GM12891 (cell line): ENCODE measurements at regions not wholly inside any gene's neighbourhood (a gene's known extent, or its start where the extent isn't known, plus 50 kb on each side); places are given as distances from the start of the nearest gene placed in this dataset.

Experiments used
- DNase-seq: peaks from one replicate; pipeline ENCODE4 v3.0.0; 2011; ENCODE audit warnings: low spot score; ENCODE audit not compliant: insufficient read length
- FAIRE-seq: peaks from 2 replicates; lab custom pipeline; 2011; peaks lifted over from hg19 to GRCh38; lab: Jason Lieb, UNC
- PAX5 ChIP-seq: IDR thresholded peaks from 2 replicates; pipeline ENCODE4 v1.6.1; 2011; ENCODE audit warnings: low read length, moderate library complexity, mild to moderate bottlenecking; ENCODE audit not compliant: insufficient read depth, severe bottlenecking
- POLR2A ChIP-seq: IDR thresholded peaks from 2 replicates; pipeline ENCODE4 v1.6.1; 2011; ENCODE audit warnings: low read depth, low read length, control low read depth
- POLR2AphosphoS5 ChIP-seq: IDR thresholded peaks from 2 replicates; pipeline ENCODE4 v1.6.1; 2011; ENCODE audit warnings: low read depth, low read length, control low read depth
- POU2F2 ChIP-seq: IDR thresholded peaks from 2 replicates; pipeline ENCODE4 v1.6.1; 2011; ENCODE audit warnings: low read depth, mild to moderate bottlenecking, control low read depth, low read length, moderate library complexity
- SPI1 ChIP-seq: IDR thresholded peaks from 2 replicates; pipeline ENCODE4 v1.6.1; 2011; ENCODE audit warnings: low read depth, low read length, control low read depth
- TAF1 ChIP-seq: IDR thresholded peaks from 2 replicates; pipeline ENCODE4 v1.6.1; 2011; ENCODE audit warnings: low read depth, low read length, control low read depth

GRCh38 chr10:71072131-71072822 lies 140.1 kb upstream of the UNC5B start:
- TF ChIP-seq POU2F2 (no peak), TAF1 (no peak), SPI1 (no peak), POLR2A (no peak), PAX5 (no peak), POLR2AphosphoS5 (no peak)
- DNase-seq, result no peak
- no peak for FAIRE-seq

GRCh38 chr10:71072823-71073210 lies 139.6 kb upstream of the UNC5B start:
- no peak for DNase-seq
- no peak for TF ChIP-seq POLR2A
- TF ChIP-seq TAF1, result no peak
- FAIRE-seq, result no peak

DNA sequence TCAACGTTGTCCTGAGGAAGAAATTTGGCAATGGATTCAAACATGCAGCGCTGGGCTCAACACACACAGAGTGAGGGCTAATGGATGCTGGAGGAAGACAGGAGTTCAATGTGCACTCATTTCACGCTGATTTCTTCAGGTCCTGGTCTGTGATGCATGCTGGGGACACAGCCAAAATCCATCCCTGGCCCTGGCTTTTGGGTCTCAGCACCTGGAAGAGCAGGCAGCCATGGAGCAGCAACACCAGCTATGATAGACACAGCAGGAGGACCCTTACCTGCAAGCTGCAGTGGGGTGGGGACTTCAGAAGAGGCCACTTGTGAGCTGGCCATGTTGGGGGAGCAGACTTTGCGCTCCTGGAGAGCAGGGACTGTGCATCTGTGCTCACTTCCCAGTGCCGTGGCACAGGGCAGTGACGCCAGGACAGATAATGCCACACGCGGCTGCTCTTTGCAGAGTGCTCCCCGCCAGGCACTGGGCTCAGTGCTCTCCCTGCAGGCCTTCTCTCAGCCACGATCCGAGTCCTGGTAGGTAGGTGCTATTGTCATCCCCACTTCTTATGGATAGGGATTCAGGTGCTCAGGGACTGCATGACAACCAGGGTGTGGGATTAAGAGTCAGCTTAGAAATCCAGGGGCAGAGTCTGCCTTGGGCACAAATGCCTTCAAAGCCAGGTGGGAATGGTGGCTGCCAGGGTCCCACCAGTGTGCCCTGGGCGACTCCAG lies 138.8 kb upstream of the UNC5B start:
- no peak for FAIRE-seq
- no peak for TF ChIP-seq TAF1
- no peak for DNase-seq

GRCh38 chr10:71074176-71074755 lies 138.1 kb upstream of the UNC5B start:
- FAIRE-seq, result no peak
- TF ChIP-seq POU2F2 (no peak), POLR2A (no peak), TAF1 (no peak), POLR2AphosphoS5 (no peak), PAX5 (no peak), SPI1 (no peak)
- no peak for DNase-seq

GRCh38 chr10:71075086-71075758 lies 137.1 kb upstream of the UNC5B start:
- no peak for FAIRE-seq
- DNase-seq, result no peak
- TF ChIP-seq POLR2AphosphoS5 (no peak), SPI1 (no peak), TAF1 (no peak), POU2F2 (no peak), POLR2A (no peak), PAX5 (no peak)

DNA sequence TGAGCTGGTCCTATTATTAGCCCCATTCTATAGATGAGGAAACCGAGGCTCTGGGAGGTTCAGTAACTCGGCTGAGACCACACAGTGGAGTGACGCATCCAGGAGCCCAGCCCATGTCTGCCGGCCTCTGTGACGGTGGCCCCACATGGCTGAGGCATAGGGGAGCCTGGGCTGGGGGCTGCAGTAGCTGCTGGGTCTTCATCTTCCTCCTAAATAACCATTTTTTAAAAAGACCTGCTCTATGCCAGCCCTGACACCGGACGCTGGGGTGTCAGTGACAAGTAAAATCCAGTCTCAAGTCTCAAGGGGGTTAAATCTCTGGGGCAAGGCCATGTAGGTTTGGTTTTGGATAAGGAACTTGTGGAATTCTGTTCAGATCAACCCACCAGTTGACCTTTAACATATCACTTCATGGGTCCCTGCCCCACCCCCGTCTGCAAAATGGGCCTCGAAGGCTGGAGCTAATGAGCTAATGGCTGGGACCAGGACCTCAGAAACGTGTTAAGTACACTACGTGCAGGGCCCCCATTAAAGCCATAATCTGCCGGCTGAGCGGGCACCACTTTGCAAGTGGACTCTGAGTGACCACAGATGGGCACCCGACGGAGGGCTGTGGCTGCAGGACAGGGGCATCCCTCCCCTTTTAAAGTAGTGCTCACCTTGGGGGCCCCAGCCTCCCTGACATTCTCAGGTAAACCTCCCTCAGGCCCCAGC lies 136.5 kb upstream of the UNC5B start:
- FAIRE-seq (no peak), DNase-seq (no peak)
- TF ChIP-seq SPI1 (no peak), PAX5 (no peak), TAF1 (no peak), POLR2AphosphoS5 (no peak), POU2F2 (no peak), POLR2A (no peak)

- TF ChIP-seq SPI1 (no peak), POLR2AphosphoS5 (no peak), PAX5 (no peak), POU2F2 (no peak), POLR2A (no peak), TAF1 (no peak)
- no peak for FAIRE-seq
- no peak for DNase-seq
These were observed 135.8 kb upstream of the UNC5B start for GRCh38 chr10:71076473-71077142.

- TF ChIP-seq TAF1 (no peak), POU2F2 (no peak), POLR2A (no peak), SPI1 (no peak), POLR2AphosphoS5 (no peak), PAX5 (no peak)
- FAIRE-seq, result no peak
- no peak for DNase-seq
These were observed 135.2 kb upstream of the UNC5B start for GRCh38 chr10:71077143-71077581.
